Upper lobe of left lung (tissue), 4 donors: ENCODE measurements at regions not wholly inside any gene's neighbourhood (a gene's known extent, or its start where the extent isn't known, plus 50 kb on each side); places are given as distances from the start of the nearest gene placed in this dataset.

Source experiments
- CTCF ChIP-seq, 6 experiments: fragments of 450-650 bp in 4 of 6; fragments of 200-600 bp in 2 of 6; sonication (generic) in 2 of 6; IDR thresholded peaks; one replicate each; pipeline ENCODE4 v1.5.1; 2016 to 2019; ENCODE audit warnings: antibody characterized with exemption in 6 of 6
- EP300 ChIP-seq, 4 donors: sonication (generic); formaldehyde crosslinking; IDR thresholded peaks; one replicate each; pipeline ENCODE4 v1.5.1; 2017; ENCODE audit warnings: antibody characterized with exemption in 4 of 4, control low read depth in 2 of 4
- POLR2A ChIP-seq, 4 donors: fragments of 450-650 bp; IDR thresholded peaks; one replicate each; pipeline ENCODE4 v1.5.1; 2016 to 2017; ENCODE audit warnings: antibody characterized with exemption in 4 of 4, mild to moderate bottlenecking in 2 of 4
- POLR2AphosphoS5 ChIP-seq, 2 donors: sonication (generic); formaldehyde crosslinking; IDR thresholded peaks; one replicate each; pipeline ENCODE4 v1.5.1; 2017; ENCODE audit warnings: antibody characterized with exemption in 2 of 2

GRCh38 chr6:50361641-50362331, 312.1 kb upstream of the DEFB112 start:
- TF ChIP-seq POLR2AphosphoS5 (IDR thresholded peaks at IDR 0.05), result no peak
- TF ChIP-seq CTCF (IDR thresholded peaks at IDR 0.05), result no peak
- TF ChIP-seq POLR2A (IDR thresholded peaks at IDR 0.05), result no peak
- no peak for TF ChIP-seq EP300 (IDR thresholded peaks at IDR 0.05)
